Calu3 (cell line): ENCODE measurements at regions not wholly inside any gene's neighbourhood (a gene's known extent, or its start where the extent isn't known, plus 50 kb on each side); places are given as distances from the start of the nearest gene placed in this dataset.

ENCODE experiments used
- BruUV-seq: library from RNA; stranded (reverse); fragments of 400-500 nt; replicated peaks from 2 replicates; lab custom pipeline; 2021; lab: Mats Ljungman, UMichigan
- CTCF ChIA-PET: fragments of 300-600 bp; sonication (Branson Sonifier 250); formaldehyde crosslinking; loops from one replicate; lab custom pipeline; 2022; ENCODE audit warnings: antibody characterized with exemption; lab: Charles Lee
- DNase-seq: peaks from one replicate; pipeline ENCODE4 v3.0.0; 2022
- H3K27ac Mint-ChIP-seq: one replicate; pipeline ENCODE4 v1.8.0; 2022; ENCODE audit warnings: mixed read lengths; ENCODE audit not compliant: unreplicated experiment
- H3K27me3 Mint-ChIP-seq: one replicate; pipeline ENCODE4 v1.8.0; 2022; ENCODE audit warnings: mixed read lengths; ENCODE audit not compliant: unreplicated experiment
- H3K36me3 Mint-ChIP-seq: one replicate; pipeline ENCODE4 v1.8.0; 2022; ENCODE audit warnings: mild to moderate bottlenecking, moderate library complexity, mixed read lengths; ENCODE audit not compliant: insufficient read depth, unreplicated experiment
- H3K4me1 Mint-ChIP-seq: one replicate; pipeline ENCODE4 v1.8.0; 2022; ENCODE audit warnings: mild to moderate bottlenecking, low read depth, mixed read lengths; ENCODE audit not compliant: unreplicated experiment
- H3K4me3 Mint-ChIP-seq: one replicate; pipeline ENCODE4 v1.8.0; 2022; ENCODE audit warnings: mild to moderate bottlenecking, low read depth, moderate library complexity, mixed read lengths; ENCODE audit not compliant: unreplicated experiment
- H3K9me3 Mint-ChIP-seq: one replicate; pipeline ENCODE4 v1.8.0; 2022; ENCODE audit warnings: low read depth, mixed read lengths; ENCODE audit not compliant: unreplicated experiment
- intact Hi-C: fragments of 100-400 bp; cut with micrococcal nuclease; formaldehyde crosslinking; loops from one replicate; pipeline ENCODE4 v1.10.0; 2022; ENCODE audit not compliant: unreplicated experiment
- TF ChIP-seq, protein P1 (sequence below): fragments of 200-600 bp; IDR thresholded peaks from one replicate; pipeline ENCODE4 v1.8.0; 2022; ENCODE audit warnings: antibody characterized with exemption; ENCODE audit not compliant: unreplicated experiment

GRCh38 chr5:1723476-1723875 lies 76.2 kb downstream of the MRPL36 start:
- H3K4me3 Mint-ChIP-seq: no peak overlapping the region
- CTCF ChIA-PET: interaction anchor here (0.7 kb wide), 1 partner anchor 15 kb away, joined by 5 read pairs; no protein-coding TSS in a partner anchor
- BruUV-seq: no TSS peak
- H3K36me3 Mint-ChIP-seq: no peaks in the 10 kb centered on the region
- no peak for DNase-seq
- intact Hi-C loops: no loop called here
- TF ChIP-seq, protein P1, sequence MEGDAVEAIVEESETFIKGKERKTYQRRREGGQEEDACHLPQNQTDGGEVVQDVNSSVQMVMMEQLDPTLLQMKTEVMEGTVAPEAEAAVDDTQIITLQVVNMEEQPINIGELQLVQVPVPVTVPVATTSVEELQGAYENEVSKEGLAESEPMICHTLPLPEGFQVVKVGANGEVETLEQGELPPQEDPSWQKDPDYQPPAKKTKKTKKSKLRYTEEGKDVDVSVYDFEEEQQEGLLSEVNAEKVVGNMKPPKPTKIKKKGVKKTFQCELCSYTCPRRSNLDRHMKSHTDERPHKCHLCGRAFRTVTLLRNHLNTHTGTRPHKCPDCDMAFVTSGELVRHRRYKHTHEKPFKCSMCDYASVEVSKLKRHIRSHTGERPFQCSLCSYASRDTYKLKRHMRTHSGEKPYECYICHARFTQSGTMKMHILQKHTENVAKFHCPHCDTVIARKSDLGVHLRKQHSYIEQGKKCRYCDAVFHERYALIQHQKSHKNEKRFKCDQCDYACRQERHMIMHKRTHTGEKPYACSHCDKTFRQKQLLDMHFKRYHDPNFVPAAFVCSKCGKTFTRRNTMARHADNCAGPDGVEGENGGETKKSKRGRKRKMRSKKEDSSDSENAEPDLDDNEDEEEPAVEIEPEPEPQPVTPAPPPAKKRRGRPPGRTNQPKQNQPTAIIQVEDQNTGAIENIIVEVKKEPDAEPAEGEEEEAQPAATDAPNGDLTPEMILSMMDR: no peak
- peaks cover 23% of the 10 kb centered on the region for H3K27me3 Mint-ChIP-seq
- H3K27ac Mint-ChIP-seq: no peak overlapping the region
- H3K4me1 Mint-ChIP-seq: no peaks in the 10 kb centered on the region
- peaks cover 2% of the 10 kb centered on the region for H3K9me3 Mint-ChIP-seq

DNA sequence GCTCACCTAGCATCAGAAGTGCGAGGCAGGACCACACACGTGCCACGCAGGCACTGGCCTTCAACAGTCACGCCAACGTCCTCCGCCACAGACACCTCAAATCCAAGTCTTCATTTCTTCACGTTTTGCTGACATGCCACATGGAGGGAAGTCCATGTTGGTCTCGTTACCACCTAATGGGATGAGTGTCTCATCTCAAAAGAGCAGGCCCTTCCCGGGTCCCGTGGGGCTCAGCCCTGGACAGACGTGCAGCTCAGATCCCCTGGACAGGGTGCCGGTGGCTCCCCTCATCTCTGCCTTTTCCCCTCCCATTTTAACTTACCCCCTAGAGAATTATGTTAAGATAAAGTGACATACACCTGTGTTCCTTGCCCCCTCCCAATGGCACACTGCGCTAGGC lies 76.8 kb downstream of the MRPL36 start:
- peaks cover 5% of the 10 kb centered on the region for H3K9me3 Mint-ChIP-seq
- intact Hi-C loops: no loop called here
- DNase-seq: no peak
- H3K27ac Mint-ChIP-seq: no peak overlapping the region
- BruUV-seq: no TSS peak
- no peak overlapping the region for H3K4me3 Mint-ChIP-seq
- TF ChIP-seq, protein P1: no peak
- CTCF ChIA-PET: no interaction called here
- H3K4me1 Mint-ChIP-seq: no peaks in the 10 kb centered on the region
- no peaks in the 10 kb centered on the region for H3K36me3 Mint-ChIP-seq
- H3K27me3 Mint-ChIP-seq: peaks cover 23% of the 10 kb centered on the region

GRCh38 chr5:1720396-1721110 lies 79.1 kb downstream of the MRPL36 start:
- no TSS peak for BruUV-seq
- DNase-seq: no peak
- TF ChIP-seq, protein P1: no peak
- Mint-ChIP-seq H3K36me3 (no peaks in the 10 kb centered on the region), H3K27ac (no peak overlapping the region), H3K9me3 (peaks cover 5% of the 10 kb centered on the region), H3K4me1 (no peaks in the 10 kb centered on the region), H3K4me3 (no peak overlapping the region), H3K27me3 (peaks cover 23% of the 10 kb centered on the region)
- CTCF ChIA-PET: no interaction called here
- intact Hi-C loops: no loop called here

DNA sequence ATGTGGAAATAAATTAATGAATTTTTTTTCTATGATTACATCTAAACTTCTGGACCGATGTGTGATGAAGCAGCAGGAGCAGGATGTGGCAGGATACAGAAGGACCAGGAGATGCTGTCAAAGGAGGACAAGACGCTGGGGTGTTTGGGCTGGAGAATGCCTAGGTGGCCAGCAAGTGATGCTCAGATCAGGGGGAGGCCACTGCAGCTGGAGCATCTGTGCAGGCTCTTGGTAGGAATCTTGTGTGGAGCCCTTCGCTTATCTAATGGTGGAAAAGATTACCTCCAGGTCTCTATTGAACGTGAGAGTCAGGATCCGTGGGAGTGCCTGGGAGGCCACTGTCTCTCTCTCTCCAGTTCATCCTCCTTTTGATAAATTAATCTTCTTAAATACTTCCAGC lies 79.8 kb downstream of the MRPL36 start:
- Mint-ChIP-seq H3K27ac (no peak overlapping the region), H3K36me3 (no peaks in the 10 kb centered on the region), H3K27me3 (peaks cover 23% of the 10 kb centered on the region), H3K4me3 (no peak overlapping the region), H3K4me1 (no peaks in the 10 kb centered on the region), H3K9me3 (peaks cover 5% of the 10 kb centered on the region)
- TF ChIP-seq, protein P1: no peak
- CTCF ChIA-PET: no interaction called here
- intact Hi-C loops: no loop called here
- DNase-seq: no peak
- BruUV-seq: no TSS peak
